ENCODE measurements at regions not wholly inside any gene's neighbourhood (a gene's known extent, or its start where the extent isn't known, plus 50 kb on each side); places are given as distances from the start of the nearest gene placed in this dataset.

DNA sequence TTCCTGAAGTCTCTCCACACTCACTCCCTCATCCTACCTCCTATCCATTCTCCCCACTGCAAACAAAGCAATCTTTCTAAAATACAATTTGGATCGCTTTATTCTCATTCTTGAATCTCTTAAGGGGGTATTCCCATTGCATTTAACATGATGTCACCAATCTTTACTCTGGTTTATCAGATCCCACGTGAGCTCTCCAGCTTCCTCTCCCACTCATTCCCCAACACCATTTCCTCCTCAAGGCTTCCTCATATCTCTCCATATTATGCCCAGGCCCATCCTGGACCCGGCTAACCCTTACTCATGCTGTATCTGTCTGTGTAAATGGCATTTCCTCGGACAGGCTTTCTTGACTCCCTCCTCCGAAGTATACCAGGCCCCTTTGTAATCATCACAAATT lies 165.0 kb downstream of the CD47 start:
- no peak overlapping the region for H3K9ac ChIP-seq (ENCODE audit: low read length)
- no peaks in the 10 kb centered on the region for H3K9me3 ChIP-seq (ENCODE audit: low read length)
- H3K4me3 ChIP-seq (ENCODE audit: low read length) = no peak overlapping the region
- no peaks in the 10 kb centered on the region for H3K79me2 ChIP-seq (replicated peaks; ENCODE audit: insufficient read depth, low read length)
- no peak overlapping the region for H3K4me2 ChIP-seq (ENCODE audit: low read length)
- H3K36me3 ChIP-seq (ENCODE audit: insufficient read depth, low read length) = no peaks in the 10 kb centered on the region
- TF ChIP-seq CTCF (IDR thresholded peaks at IDR 0.05; ENCODE audit: poor library complexity, severe bottlenecking) (no peak), EZH2 (IDR thresholded peaks at IDR 0.05; ENCODE audit: borderline replicate concordance, insufficient read depth, low read length, poor library complexity, severe bottlenecking) (no peak), TAF1 (IDR thresholded peaks at IDR 0.05; ENCODE audit: low read depth) (no peak), MXI1 (conservative IDR thresholded peaks at IDR 0.05; ENCODE audit: poor library complexity, severe bottlenecking) (no peak), POLR2AphosphoS5 (IDR thresholded peaks at IDR 0.05) (no peak), RAD21 (conservative IDR thresholded peaks at IDR 0.05) (no peak), SMC3 (conservative IDR thresholded peaks at IDR 0.05; ENCODE audit: poor library complexity) (no peak)
- TF ChIP-seq, protein P1, sequence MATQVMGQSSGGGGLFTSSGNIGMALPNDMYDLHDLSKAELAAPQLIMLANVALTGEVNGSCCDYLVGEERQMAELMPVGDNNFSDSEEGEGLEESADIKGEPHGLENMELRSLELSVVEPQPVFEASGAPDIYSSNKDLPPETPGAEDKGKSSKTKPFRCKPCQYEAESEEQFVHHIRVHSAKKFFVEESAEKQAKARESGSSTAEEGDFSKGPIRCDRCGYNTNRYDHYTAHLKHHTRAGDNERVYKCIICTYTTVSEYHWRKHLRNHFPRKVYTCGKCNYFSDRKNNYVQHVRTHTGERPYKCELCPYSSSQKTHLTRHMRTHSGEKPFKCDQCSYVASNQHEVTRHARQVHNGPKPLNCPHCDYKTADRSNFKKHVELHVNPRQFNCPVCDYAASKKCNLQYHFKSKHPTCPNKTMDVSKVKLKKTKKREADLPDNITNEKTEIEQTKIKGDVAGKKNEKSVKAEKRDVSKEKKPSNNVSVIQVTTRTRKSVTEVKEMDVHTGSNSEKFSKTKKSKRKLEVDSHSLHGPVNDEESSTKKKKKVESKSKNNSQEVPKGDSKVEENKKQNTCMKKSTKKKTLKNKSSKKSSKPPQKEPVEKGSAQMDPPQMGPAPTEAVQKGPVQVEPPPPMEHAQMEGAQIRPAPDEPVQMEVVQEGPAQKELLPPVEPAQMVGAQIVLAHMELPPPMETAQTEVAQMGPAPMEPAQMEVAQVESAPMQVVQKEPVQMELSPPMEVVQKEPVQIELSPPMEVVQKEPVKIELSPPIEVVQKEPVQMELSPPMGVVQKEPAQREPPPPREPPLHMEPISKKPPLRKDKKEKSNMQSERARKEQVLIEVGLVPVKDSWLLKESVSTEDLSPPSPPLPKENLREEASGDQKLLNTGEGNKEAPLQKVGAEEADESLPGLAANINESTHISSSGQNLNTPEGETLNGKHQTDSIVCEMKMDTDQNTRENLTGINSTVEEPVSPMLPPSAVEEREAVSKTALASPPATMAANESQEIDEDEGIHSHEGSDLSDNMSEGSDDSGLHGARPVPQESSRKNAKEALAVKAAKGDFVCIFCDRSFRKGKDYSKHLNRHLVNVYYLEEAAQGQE (IDR thresholded peaks at IDR 0.05; ENCODE audit: borderline replicate concordance) = no peak
- H2AFZ ChIP-seq (ENCODE audit: low read depth, low read length) = no peak overlapping the region
- H3K9me2 ChIP-seq (ENCODE audit: insufficient read depth, low read length) = no peaks in the 10 kb centered on the region
- H4K20me1 ChIP-seq (ENCODE audit: insufficient read depth) = no peaks in the 10 kb centered on the region
- H3K27me3 ChIP-seq (ENCODE audit: insufficient read depth, low read depth, low read length) = peaks cover 6% of the 10 kb centered on the region
- no peak overlapping the region for H3K27ac ChIP-seq (ENCODE audit: low read length)
- H3F3A ChIP-seq (ENCODE audit: insufficient read depth, low read length, poor library complexity, severe bottlenecking) = no peaks in the 10 kb centered on the region

- Histone ChIP-seq H3K79me2 (replicated peaks; ENCODE audit: insufficient read depth, low read length) (no peaks in the 10 kb centered on the region), H3K9me3 (ENCODE audit: low read length) (no peaks in the 10 kb centered on the region), H3F3A (ENCODE audit: insufficient read depth, low read length, poor library complexity, severe bottlenecking) (no peaks in the 10 kb centered on the region), H3K9ac (ENCODE audit: low read length) (no peak overlapping the region), H3K36me3 (ENCODE audit: insufficient read depth, low read length) (no peaks in the 10 kb centered on the region), H3K27me3 (ENCODE audit: insufficient read depth, low read depth, low read length) (no peaks in the 10 kb centered on the region), H3K27ac (ENCODE audit: low read length) (no peak overlapping the region), H2AFZ (ENCODE audit: low read depth, low read length) (no peak overlapping the region), H3K4me2 (ENCODE audit: low read length) (no peak overlapping the region), H3K4me3 (ENCODE audit: low read length) (no peak overlapping the region), H3K9me2 (ENCODE audit: insufficient read depth, low read length) (no peaks in the 10 kb centered on the region), H4K20me1 (ENCODE audit: insufficient read depth) (no peaks in the 10 kb centered on the region)
- TF ChIP-seq, protein P1 (IDR thresholded peaks at IDR 0.05; ENCODE audit: borderline replicate concordance) = no peak
- TF ChIP-seq CTCF (IDR thresholded peaks at IDR 0.05; ENCODE audit: poor library complexity, severe bottlenecking) (no peak), SMC3 (conservative IDR thresholded peaks at IDR 0.05; ENCODE audit: poor library complexity) (no peak), TAF1 (IDR thresholded peaks at IDR 0.05; ENCODE audit: low read depth) (no peak), POLR2AphosphoS5 (IDR thresholded peaks at IDR 0.05) (no peak), RAD21 (conservative IDR thresholded peaks at IDR 0.05) (no peak), EP300 (conservative IDR thresholded peaks at IDR 0.05; ENCODE audit: poor library complexity, severe bottlenecking) (no peak), EZH2 (IDR thresholded peaks at IDR 0.05; ENCODE audit: borderline replicate concordance, insufficient read depth, low read length, poor library complexity, severe bottlenecking) (no peak), MXI1 (conservative IDR thresholded peaks at IDR 0.05; ENCODE audit: poor library complexity, severe bottlenecking) (no peak)
These were observed 169.8 kb downstream of the CD47 start for GRCh38 chr3:107921038-107921437.
